ENCODE measurements at regions not wholly inside any gene's neighbourhood (a gene's known extent, or its start where the extent isn't known, plus 50 kb on each side); places are given as distances from the start of the nearest gene placed in this dataset.

- TF ChIP-seq EZH2 (IDR thresholded peaks at IDR 0.05; ENCODE audit: insufficient read depth, poor library complexity, severe bottlenecking) (no peak), EZH2phosphoT487 (IDR thresholded peaks at IDR 0.05; ENCODE audit: insufficient read depth, low read depth) (no peak)
Observed at GRCh38 chr13:47555235-47555634, 445.8 kb downstream of the SUCLA2 start.
